WTC11 (cell line): ENCODE measurements at regions not wholly inside any gene's neighbourhood (a gene's known extent, or its start where the extent isn't known, plus 50 kb on each side); places are given as distances from the start of the nearest gene placed in this dataset.

Experiments used
- CBFB ChIP-seq: sonication (generic); formaldehyde crosslinking; IDR thresholded peaks from 2 replicates; pipeline ENCODE4 v1.8.1; 2022; ENCODE audit warnings: mild to moderate bottlenecking, low read depth, missing genetic modification reagents
- CREB1 ChIP-seq: sonication (generic); formaldehyde crosslinking; IDR thresholded peaks from 2 replicates; pipeline ENCODE4 v1.8.0; 2023; ENCODE audit warnings: mild to moderate bottlenecking, missing genetic modification reagents
- CTCF ChIP-seq: fragments of 200-600 bp; IDR thresholded peaks from 2 replicates; pipeline ENCODE4 v1.8.0; 2022; ENCODE audit warnings: antibody characterized with exemption
- EMX1 ChIP-seq: fragments of 250-450 bp; sonication (Bioruptor Pico); IDR thresholded peaks from 2 replicates; pipeline ENCODE4 v1.8.0; 2021; ENCODE audit warnings: mild to moderate bottlenecking
- GABPB1 ChIP-seq: sonication (generic); formaldehyde crosslinking; IDR thresholded peaks from 2 replicates; pipeline ENCODE4 v1.8.1; 2023; ENCODE audit warnings: mild to moderate bottlenecking, missing genetic modification reagents
- IRF2 ChIP-seq: sonication (generic); formaldehyde crosslinking; IDR thresholded peaks from 2 replicates; pipeline ENCODE4 v1.8.0; 2022; ENCODE audit warnings: low read depth, missing genetic modification reagents, borderline replicate concordance
- MAX ChIP-seq: sonication (generic); formaldehyde crosslinking; IDR thresholded peaks from 2 replicates; pipeline ENCODE4 v1.8.0; 2022; ENCODE audit warnings: mild to moderate bottlenecking, missing genetic modification reagents
- SP1 ChIP-seq: sonication (generic); formaldehyde crosslinking; conservative IDR thresholded peaks from 2 replicates; pipeline ENCODE4 v1.8.1; 2022; ENCODE audit warnings: missing genetic modification reagents
- USF2 ChIP-seq: sonication (generic); formaldehyde crosslinking; IDR thresholded peaks from 2 replicates; pipeline ENCODE4 v1.8.1; 2023; ENCODE audit warnings: mild to moderate bottlenecking, missing genetic modification reagents, moderate library complexity
- ZNF423 ChIP-seq: fragments of 250-450 bp; sonication (Bioruptor Pico); IDR thresholded peaks from 2 replicates; pipeline ENCODE4 v2.1.2; 2022; ENCODE audit warnings: mild to moderate bottlenecking, moderate library complexity
- ZSCAN18 ChIP-seq: fragments of 250-450 bp; sonication (Bioruptor Pico); IDR thresholded peaks from 2 replicates; pipeline ENCODE4 v2.1.2; 2022; ENCODE audit warnings: mild to moderate bottlenecking, moderate library complexity
- TF ChIP-seq, protein P1 (sequence below): sonication (generic); formaldehyde crosslinking; IDR thresholded peaks from 2 replicates; pipeline ENCODE4 v1.8.1; 2022; ENCODE audit warnings: missing genetic modification reagents, borderline replicate concordance
- TF ChIP-seq, protein P2 (sequence below): sonication (generic); formaldehyde crosslinking; conservative IDR thresholded peaks from 2 replicates; pipeline ENCODE4 v1.8.1; 2023; ENCODE audit warnings: mild to moderate bottlenecking, low read depth, missing genetic modification reagents, moderate library complexity
- TF ChIP-seq, protein P3 (sequence below): sonication (generic); formaldehyde crosslinking; IDR thresholded peaks from 2 replicates; pipeline ENCODE4 v1.8.1; 2023; ENCODE audit warnings: mild to moderate bottlenecking, missing genetic modification reagents

- no peak for TF ChIP-seq CTCF
- no peak for TF ChIP-seq EMX1 (CRISPR knock-in tag)
- TF ChIP-seq ZSCAN18 (CRISPR knock-in tag) = no peak
- TF ChIP-seq CREB1 = no peak
- TF ChIP-seq GABPB1 (CRISPR knock-in tag) = no peak
- TF ChIP-seq IRF2 = no peak
- TF ChIP-seq, protein P1, sequence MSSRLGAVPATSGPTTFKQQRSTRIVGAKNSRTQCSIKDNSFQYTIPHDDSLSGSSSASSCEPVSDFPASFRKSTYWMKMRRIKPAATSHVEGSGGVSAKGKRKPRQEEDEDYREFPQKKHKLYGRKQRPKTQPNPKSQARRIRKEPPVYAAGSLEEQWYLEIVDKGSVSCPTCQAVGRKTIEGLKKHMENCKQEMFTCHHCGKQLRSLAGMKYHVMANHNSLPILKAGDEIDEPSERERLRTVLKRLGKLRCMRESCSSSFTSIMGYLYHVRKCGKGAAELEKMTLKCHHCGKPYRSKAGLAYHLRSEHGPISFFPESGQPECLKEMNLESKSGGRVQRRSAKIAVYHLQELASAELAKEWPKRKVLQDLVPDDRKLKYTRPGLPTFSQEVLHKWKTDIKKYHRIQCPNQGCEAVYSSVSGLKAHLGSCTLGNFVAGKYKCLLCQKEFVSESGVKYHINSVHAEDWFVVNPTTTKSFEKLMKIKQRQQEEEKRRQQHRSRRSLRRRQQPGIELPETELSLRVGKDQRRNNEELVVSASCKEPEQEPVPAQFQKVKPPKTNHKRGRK (CRISPR knock-in tag) = no peak
- no peak for TF ChIP-seq ZNF423 (CRISPR knock-in tag)
- TF ChIP-seq, protein P2, sequence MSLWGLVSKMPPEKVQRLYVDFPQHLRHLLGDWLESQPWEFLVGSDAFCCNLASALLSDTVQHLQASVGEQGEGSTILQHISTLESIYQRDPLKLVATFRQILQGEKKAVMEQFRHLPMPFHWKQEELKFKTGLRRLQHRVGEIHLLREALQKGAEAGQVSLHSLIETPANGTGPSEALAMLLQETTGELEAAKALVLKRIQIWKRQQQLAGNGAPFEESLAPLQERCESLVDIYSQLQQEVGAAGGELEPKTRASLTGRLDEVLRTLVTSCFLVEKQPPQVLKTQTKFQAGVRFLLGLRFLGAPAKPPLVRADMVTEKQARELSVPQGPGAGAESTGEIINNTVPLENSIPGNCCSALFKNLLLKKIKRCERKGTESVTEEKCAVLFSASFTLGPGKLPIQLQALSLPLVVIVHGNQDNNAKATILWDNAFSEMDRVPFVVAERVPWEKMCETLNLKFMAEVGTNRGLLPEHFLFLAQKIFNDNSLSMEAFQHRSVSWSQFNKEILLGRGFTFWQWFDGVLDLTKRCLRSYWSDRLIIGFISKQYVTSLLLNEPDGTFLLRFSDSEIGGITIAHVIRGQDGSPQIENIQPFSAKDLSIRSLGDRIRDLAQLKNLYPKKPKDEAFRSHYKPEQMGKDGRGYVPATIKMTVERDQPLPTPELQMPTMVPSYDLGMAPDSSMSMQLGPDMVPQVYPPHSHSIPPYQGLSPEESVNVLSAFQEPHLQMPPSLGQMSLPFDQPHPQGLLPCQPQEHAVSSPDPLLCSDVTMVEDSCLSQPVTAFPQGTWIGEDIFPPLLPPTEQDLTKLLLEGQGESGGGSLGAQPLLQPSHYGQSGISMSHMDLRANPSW = no peak
- TF ChIP-seq USF2 = no peak
- no peak for TF ChIP-seq CBFB (CRISPR knock-in tag)
- no peak for TF ChIP-seq SP1 (CRISPR knock-in tag)
- TF ChIP-seq MAX (CRISPR knock-in tag) = no peak
- TF ChIP-seq, protein P3, sequence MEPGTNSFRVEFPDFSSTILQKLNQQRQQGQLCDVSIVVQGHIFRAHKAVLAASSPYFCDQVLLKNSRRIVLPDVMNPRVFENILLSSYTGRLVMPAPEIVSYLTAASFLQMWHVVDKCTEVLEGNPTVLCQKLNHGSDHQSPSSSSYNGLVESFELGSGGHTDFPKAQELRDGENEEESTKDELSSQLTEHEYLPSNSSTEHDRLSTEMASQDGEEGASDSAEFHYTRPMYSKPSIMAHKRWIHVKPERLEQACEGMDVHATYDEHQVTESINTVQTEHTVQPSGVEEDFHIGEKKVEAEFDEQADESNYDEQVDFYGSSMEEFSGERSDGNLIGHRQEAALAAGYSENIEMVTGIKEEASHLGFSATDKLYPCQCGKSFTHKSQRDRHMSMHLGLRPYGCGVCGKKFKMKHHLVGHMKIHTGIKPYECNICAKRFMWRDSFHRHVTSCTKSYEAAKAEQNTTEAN (CRISPR knock-in tag) = no peak
Observed at GRCh38 chr18:29605365-29605764, 1428.4 kb upstream of the CDH2 start.
